NB4 (cell line): ENCODE measurements at regions not wholly inside any gene's neighbourhood (a gene's known extent, or its start where the extent isn't known, plus 50 kb on each side); places are given as distances from the start of the nearest gene placed in this dataset.

Experiments
- CTCF ChIP-seq: IDR thresholded peaks from one replicate; pipeline ENCODE4 v1.5.1; 2012; ENCODE audit warnings: low read depth, low read length
- MAX ChIP-seq: IDR thresholded peaks from 2 replicates; pipeline ENCODE4 v1.6.1; 2011; ENCODE audit warnings: low read depth, low read length
- MYC ChIP-seq: IDR thresholded peaks from 2 replicates; pipeline ENCODE4 v1.6.1; 2011; ENCODE audit warnings: low read depth, low read length
- POLR2A ChIP-seq: IDR thresholded peaks from 2 replicates; pipeline ENCODE4 v1.6.1; 2011; ENCODE audit warnings: mild to moderate bottlenecking; ENCODE audit not compliant: insufficient read length; ENCODE audit errors: extremely low read depth

- TF ChIP-seq CTCF (no peak), MAX (no peak), POLR2A (no peak), MYC (no peak)
These were observed 254.2 kb downstream of the C6orf118 start for GRCh38 chr6:165055231-165055630.
